Lower lobe of right lung (tissue), 2 donors: ENCODE measurements at regions not wholly inside any gene's neighbourhood (a gene's known extent, or its start where the extent isn't known, plus 50 kb on each side); places are given as distances from the start of the nearest gene placed in this dataset.

ENCODE experiments used
- ATAC-seq, 2 donors: fragments of 200-7000 bp; cut with Tn5 transposase; one replicate each; pipeline ENCODE4 v1.9.1; 2020 to 2022; ENCODE audit warnings: mild to moderate bottlenecking in 2 of 2, moderate library complexity in 2 of 2
- DNase-seq: peaks from one replicate; pipeline ENCODE4 v3.0.0-alpha.2; 2020
- H3K27ac ChIP-seq: fragments of 200-600 bp; one replicate; pipeline ENCODE4 v1.8.0; 2022
- H3K27me3 ChIP-seq: fragments of 200-600 bp; one replicate; pipeline ENCODE4 v1.8.0; 2022; ENCODE audit warnings: low read depth
- H3K36me3 ChIP-seq: fragments of 200-600 bp; one replicate; pipeline ENCODE4 v1.8.0; 2022; ENCODE audit warnings: mild to moderate bottlenecking
- H3K4me1 ChIP-seq: fragments of 200-600 bp; one replicate; pipeline ENCODE4 v1.8.0; 2022
- H3K4me3 ChIP-seq: fragments of 200-600 bp; one replicate; pipeline ENCODE4 v1.8.0; 2022; ENCODE audit warnings: mild to moderate bottlenecking
- H3K9me3 ChIP-seq: fragments of 200-600 bp; one replicate; pipeline ENCODE4 v1.8.0; 2022
- intact Hi-C: fragments of 100-400 bp; cut with DNase I; formaldehyde crosslinking; loops from one replicate; pipeline ENCODE4 v1.11.0; 2022
- TF ChIP-seq, protein P1 (sequence below): fragments of 200-600 bp; IDR thresholded peaks from one replicate; pipeline ENCODE4 v1.8.0; 2022; ENCODE audit warnings: antibody characterized with exemption, mild to moderate bottlenecking
- donor health status: DM: no; HTN: yes; CAD: no; lungs with severe emphysema.

DNA sequence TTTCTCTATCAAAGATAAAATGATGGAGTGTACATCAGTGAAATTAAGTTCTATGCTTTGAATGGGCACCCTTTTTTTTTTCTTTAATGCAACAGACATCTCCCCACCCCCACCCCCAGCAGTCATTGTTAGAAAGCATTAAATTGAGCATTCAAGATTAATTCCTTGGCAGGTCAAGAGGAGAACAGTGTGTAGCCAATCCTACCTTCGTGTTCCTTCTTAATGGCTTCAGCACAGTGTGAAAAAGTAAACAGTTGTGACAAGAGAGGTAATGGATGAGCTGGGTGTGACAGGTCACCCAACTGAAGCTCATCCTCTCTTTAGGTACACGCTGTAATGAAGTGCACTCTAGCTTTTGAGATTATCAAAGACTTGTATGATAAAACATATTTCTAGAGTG is 198.5 kb upstream of the RARB start:
- intact Hi-C loops: no loop called here
- no peaks in the 10 kb centered on the region for H3K9me3 ChIP-seq
- TF ChIP-seq, protein P1, sequence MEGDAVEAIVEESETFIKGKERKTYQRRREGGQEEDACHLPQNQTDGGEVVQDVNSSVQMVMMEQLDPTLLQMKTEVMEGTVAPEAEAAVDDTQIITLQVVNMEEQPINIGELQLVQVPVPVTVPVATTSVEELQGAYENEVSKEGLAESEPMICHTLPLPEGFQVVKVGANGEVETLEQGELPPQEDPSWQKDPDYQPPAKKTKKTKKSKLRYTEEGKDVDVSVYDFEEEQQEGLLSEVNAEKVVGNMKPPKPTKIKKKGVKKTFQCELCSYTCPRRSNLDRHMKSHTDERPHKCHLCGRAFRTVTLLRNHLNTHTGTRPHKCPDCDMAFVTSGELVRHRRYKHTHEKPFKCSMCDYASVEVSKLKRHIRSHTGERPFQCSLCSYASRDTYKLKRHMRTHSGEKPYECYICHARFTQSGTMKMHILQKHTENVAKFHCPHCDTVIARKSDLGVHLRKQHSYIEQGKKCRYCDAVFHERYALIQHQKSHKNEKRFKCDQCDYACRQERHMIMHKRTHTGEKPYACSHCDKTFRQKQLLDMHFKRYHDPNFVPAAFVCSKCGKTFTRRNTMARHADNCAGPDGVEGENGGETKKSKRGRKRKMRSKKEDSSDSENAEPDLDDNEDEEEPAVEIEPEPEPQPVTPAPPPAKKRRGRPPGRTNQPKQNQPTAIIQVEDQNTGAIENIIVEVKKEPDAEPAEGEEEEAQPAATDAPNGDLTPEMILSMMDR: no peak
- H3K4me1 ChIP-seq: no peaks in the 10 kb centered on the region
- no peak for DNase-seq
- no peaks in the 10 kb centered on the region for H3K36me3 ChIP-seq
- H3K27ac ChIP-seq: no peak overlapping the region
- ATAC-seq: no peak
- no peak overlapping the region for H3K4me3 ChIP-seq
- no peaks in the 10 kb centered on the region for H3K27me3 ChIP-seq

DNA sequence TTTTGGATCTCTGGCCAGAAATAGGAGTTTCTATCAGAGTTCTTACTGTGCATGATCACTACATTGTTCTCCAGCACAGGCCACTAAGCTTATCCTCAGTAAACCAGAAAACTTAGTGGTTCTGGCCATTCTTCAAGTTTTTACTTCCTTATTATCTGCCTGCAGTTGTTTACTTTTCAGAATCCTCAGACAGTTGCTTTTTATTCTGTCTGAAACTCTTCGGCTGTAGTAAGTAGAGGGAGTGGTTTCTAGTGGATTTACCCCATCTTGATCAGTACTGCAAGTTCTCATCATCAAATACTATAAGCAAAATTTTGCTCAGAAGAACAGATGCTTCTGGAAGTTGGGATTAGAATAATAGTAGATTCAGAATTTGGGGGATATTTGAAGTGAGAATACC is 193.0 kb upstream of the RARB start:
- Histone ChIP-seq H3K4me1 (no peaks in the 10 kb centered on the region), H3K36me3 (no peaks in the 10 kb centered on the region), H3K9me3 (no peaks in the 10 kb centered on the region), H3K4me3 (no peak overlapping the region), H3K27me3 (no peaks in the 10 kb centered on the region), H3K27ac (no peak overlapping the region)
- intact Hi-C loops: no loop called here
- DNase-seq (no peak), ATAC-seq (no peak)
- TF ChIP-seq, protein P1: no peak

DNA sequence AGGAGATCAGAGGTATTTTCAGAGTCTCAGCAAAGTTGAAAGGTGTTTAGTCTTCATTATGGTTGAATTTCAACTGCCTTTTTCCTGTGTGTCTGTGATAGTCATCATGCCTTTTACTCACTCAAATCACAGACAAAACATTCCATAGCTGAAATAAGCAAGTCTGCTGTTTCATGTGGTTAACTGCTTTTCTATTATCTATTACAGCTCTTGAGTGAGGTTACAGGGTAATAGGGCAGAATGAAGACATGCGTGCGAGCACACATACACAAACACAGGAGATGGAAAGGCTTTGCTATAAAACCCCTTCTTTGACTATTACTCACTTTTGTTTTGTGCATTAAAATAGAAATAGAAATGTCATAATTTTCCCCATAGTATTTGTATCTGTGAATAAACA is 192.6 kb upstream of the RARB start:
- Histone ChIP-seq H3K27ac (no peak overlapping the region), H3K4me3 (no peak overlapping the region), H3K9me3 (no peaks in the 10 kb centered on the region), H3K27me3 (no peaks in the 10 kb centered on the region), H3K36me3 (no peaks in the 10 kb centered on the region), H3K4me1 (no peaks in the 10 kb centered on the region)
- no peak for ATAC-seq
- DNase-seq: no peak
- TF ChIP-seq, protein P1: no peak
- intact Hi-C loops: no loop called here

DNA sequence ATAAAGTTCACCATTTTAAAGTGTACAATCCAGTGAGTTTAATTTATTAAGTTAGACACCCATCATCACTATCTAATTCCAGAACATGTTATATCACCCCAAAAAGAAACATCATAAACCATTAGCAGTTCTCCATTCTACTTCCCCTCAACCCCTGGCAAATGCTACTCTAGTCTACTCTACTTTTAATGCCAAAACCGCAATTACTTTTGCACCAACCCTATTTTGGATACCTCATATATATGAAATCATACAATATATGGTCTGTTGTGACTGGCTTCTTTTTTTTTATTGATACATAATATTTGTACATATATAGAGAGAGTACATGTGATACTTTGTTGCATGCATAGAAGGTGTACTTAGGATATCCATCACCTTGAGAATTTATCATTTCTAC is 190.5 kb upstream of the RARB start:
- no peaks in the 10 kb centered on the region for H3K4me1 ChIP-seq
- H3K4me3 ChIP-seq: no peak overlapping the region
- intact Hi-C loops: no loop called here
- H3K9me3 ChIP-seq: no peaks in the 10 kb centered on the region
- ATAC-seq (no peak), DNase-seq (no peak)
- no peak overlapping the region for H3K27ac ChIP-seq
- no peaks in the 10 kb centered on the region for H3K36me3 ChIP-seq
- H3K27me3 ChIP-seq: no peaks in the 10 kb centered on the region
- TF ChIP-seq, protein P1: no peak

DNA sequence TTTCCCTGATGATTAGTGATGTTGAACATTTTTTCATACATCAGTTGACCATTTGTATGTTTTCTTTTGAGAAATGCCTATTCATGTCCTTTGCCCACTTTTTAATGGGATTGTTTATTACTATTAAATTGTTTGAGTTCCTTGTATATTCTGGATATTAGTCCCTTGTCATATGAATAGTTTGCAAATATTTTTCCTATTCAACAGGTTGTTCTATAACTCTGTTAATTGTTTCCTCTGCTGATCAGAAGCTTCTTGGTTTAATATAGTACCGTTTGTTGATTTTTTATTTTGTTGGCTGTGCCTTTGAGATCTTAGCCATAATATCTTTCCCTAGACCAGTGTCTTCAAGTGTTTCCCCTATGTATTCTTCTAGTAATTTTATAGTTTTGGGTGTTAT is 189.0 kb upstream of the RARB start:
- Histone ChIP-seq H3K4me1 (no peaks in the 10 kb centered on the region), H3K27ac (no peak overlapping the region), H3K36me3 (no peaks in the 10 kb centered on the region), H3K4me3 (no peak overlapping the region), H3K27me3 (no peaks in the 10 kb centered on the region), H3K9me3 (no peaks in the 10 kb centered on the region)
- intact Hi-C loops: no loop called here
- DNase-seq (no peak), ATAC-seq (no peak)
- TF ChIP-seq, protein P1: no peak

DNA sequence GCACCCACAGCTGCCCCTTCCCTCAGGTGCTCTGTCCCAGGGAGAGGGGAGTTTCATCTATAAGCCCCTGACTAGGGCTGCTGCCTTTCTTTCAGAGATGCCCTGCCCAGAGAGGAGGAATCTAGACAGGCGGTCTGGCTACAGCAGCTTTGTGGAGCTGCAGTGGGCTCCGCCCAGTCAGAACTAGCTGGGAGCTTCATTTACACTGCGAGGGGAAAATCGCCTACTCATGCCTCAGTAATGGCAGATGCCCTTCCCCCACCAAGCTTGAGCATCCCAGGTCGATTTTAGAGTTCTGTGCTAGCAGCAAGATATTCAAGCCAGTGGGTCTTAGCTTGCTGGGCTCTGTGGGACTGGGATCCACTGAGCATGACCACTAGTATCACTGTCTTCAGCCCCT is 181.2 kb upstream of the RARB start:
- DNase-seq (no peak), ATAC-seq (no peak)
- Histone ChIP-seq H3K36me3 (no peaks in the 10 kb centered on the region), H3K27me3 (no peaks in the 10 kb centered on the region), H3K4me1 (no peaks in the 10 kb centered on the region), H3K27ac (no peak overlapping the region), H3K9me3 (peaks cover 5% of the 10 kb centered on the region), H3K4me3 (no peak overlapping the region)
- TF ChIP-seq, protein P1: no peak
- intact Hi-C loops: no loop called here
